ENCODE measurements at regions not wholly inside any gene's neighbourhood (a gene's known extent, or its start where the extent isn't known, plus 50 kb on each side); places are given as distances from the start of the nearest gene placed in this dataset.

DNA sequence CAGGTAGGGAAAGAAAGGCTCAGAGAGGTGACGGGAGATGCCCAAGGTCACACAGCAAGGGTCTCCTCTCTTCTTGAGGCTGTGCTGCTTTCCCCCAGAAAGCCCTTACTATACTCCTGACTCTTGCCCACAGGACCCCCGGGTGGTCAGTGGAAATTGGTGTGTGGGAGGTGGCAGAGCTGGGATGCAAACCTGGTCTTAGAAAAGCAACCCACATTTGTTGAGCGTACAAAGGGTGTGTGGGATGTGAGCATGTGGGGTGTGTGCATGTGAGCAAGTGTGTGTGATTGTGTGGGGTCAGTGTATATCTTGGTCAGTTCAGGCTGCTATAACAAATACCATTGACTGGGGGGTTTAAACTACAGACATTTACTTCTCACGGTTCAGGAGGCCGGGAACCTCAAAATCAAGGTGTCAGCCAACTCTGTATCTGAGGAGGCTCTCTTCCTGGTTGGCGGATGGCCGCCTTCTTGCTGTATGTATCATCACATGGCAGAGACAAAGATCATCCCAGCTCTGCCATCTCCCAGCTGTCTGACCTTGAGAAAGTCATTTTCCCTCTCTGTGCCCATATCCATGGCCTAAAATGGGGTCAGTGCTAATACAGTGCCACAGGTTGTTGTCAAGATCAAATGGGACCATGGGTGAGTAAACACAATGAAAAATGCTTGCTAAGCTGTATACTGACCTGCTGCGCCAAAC lies 268.5 kb downstream of the PTPRU start:
- ATAC-seq (ENCODE audit: low read depth) (no peak), DNase-seq (ENCODE audit: low spot score in 2 of 2) (no peak)
- Mint-ChIP-seq H3K27me3 (peaks cover 21% of the 10 kb centered on the region), H3K36me3 (no peaks in the 10 kb centered on the region), H3K4me1 (no peaks in the 10 kb centered on the region), H3K4me3 (no peak overlapping the region), H3K27ac (no peak overlapping the region), H3K9me3 (no peaks in the 10 kb centered on the region)

- H3K27me3 Mint-ChIP-seq = peaks cover 25% of the 10 kb centered on the region
- no peak overlapping the region for H3K27ac Mint-ChIP-seq
- H3K4me3 Mint-ChIP-seq = no peak overlapping the region
- H3K9me3 Mint-ChIP-seq = no peaks in the 10 kb centered on the region
- ATAC-seq (ENCODE audit: low read depth) = no peak
- no peaks in the 10 kb centered on the region for H3K4me1 Mint-ChIP-seq
- DNase-seq (ENCODE audit: low spot score in 2 of 2) = no peak
- H3K36me3 Mint-ChIP-seq = no peaks in the 10 kb centered on the region
These were observed 267.9 kb downstream of the PTPRU start for GRCh38 chr1:29504196-29504595.

- no peak overlapping the region for H3K27ac Mint-ChIP-seq
- DNase-seq (ENCODE audit: low spot score in 2 of 2) (no peak), ATAC-seq (ENCODE audit: low read depth) (no peak)
- peaks cover 32% of the 10 kb centered on the region for H3K27me3 Mint-ChIP-seq
- H3K4me1 Mint-ChIP-seq = peaks cover 2% of the 10 kb centered on the region
- peaks cover 1% of the 10 kb centered on the region for H3K36me3 Mint-ChIP-seq
- H3K4me3 Mint-ChIP-seq = no peak overlapping the region
- H3K9me3 Mint-ChIP-seq = no peaks in the 10 kb centered on the region
These were observed 266.9 kb downstream of the PTPRU start for GRCh38 chr1:29502911-29503840.

- no peaks in the 10 kb centered on the region for H3K9me3 Mint-ChIP-seq
- H3K27me3 Mint-ChIP-seq = peaks cover 34% of the 10 kb centered on the region
- ATAC-seq (ENCODE audit: low read depth) (no peak), DNase-seq (ENCODE audit: low spot score in 2 of 2) (no peak)
- H3K27ac Mint-ChIP-seq = no peak overlapping the region
- H3K36me3 Mint-ChIP-seq = peaks cover 2% of the 10 kb centered on the region
- no peak overlapping the region for H3K4me3 Mint-ChIP-seq
- H3K4me1 Mint-ChIP-seq = peaks cover 3% of the 10 kb centered on the region
These were observed 266.0 kb downstream of the PTPRU start for GRCh38 chr1:29502225-29502910.

GRCh38 chr1:29501227-29501976 lies 265.1 kb downstream of the PTPRU start:
- Mint-ChIP-seq H3K27ac (no peak overlapping the region), H3K4me3 (no peak overlapping the region), H3K9me3 (no peaks in the 10 kb centered on the region), H3K4me1 (peaks cover 3% of the 10 kb centered on the region), H3K36me3 (peaks cover 2% of the 10 kb centered on the region), H3K27me3 (peaks cover 31% of the 10 kb centered on the region)
- DNase-seq (ENCODE audit: low spot score in 2 of 2) (no peak), ATAC-seq (ENCODE audit: low read depth) (no peak)

DNA sequence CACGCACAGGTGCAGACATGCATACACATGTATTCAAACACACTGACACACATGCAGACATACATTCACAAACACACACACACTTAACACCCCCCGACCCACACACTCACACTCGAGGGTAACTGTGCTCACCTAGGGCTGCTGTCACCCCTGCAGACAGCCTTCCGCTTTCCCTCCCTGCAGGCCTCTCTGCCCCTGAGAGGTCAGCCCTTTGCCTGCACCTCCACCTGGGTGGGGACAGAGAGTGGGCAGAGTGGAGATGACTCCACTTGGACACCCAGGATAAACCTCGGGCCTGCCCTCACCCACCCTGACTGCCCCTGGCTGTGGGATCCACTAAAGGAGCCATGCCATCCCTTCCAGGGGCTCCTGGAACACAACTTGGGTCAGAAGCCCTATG lies 264.3 kb downstream of the PTPRU start:
- Mint-ChIP-seq H3K27ac (no peak overlapping the region), H3K9me3 (no peaks in the 10 kb centered on the region), H3K4me3 (no peak overlapping the region), H3K27me3 (peaks cover 27% of the 10 kb centered on the region), H3K36me3 (peaks cover 2% of the 10 kb centered on the region), H3K4me1 (peaks cover 3% of the 10 kb centered on the region)
- DNase-seq (ENCODE audit: low spot score in 2 of 2) (no peak), ATAC-seq (ENCODE audit: low read depth) (no peak)

- Mint-ChIP-seq H3K4me1 (peaks cover 3% of the 10 kb centered on the region), H3K4me3 (no peak overlapping the region), H3K27ac (no peak overlapping the region), H3K9me3 (peaks cover 1% of the 10 kb centered on the region), H3K36me3 (peaks cover 2% of the 10 kb centered on the region), H3K27me3 (peaks cover 27% of the 10 kb centered on the region)
- DNase-seq (ENCODE audit: low spot score in 2 of 2) (no peak), ATAC-seq (ENCODE audit: low read depth) (no peak)
These were observed 263.7 kb downstream of the PTPRU start for GRCh38 chr1:29500041-29500440.

DNA sequence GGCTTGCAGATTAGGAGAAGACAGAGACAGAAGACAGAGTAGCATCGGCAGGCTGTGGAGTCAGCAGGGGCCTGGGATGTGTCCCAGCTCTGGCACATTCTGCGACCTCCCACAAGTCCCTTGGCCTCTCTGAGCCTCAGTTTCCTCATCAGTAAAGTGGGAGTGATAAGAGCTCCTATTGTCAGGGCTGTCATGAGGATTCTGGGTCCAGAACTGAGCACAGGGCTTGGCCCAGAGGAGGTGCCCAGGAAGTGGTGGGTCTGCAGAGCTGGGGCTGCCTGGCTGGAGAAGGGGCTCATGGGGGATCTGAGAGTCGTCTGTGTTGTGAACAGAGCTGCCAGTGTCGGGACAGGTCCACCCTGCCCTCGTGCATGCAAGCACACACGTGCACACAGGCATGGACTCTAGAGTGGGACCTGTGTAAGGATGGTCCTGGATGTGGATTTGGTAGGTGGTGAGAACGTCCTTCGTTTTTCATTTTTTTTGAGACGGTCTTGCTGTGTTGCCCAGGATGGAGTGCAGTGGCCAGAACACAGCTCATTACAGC lies 262.9 kb downstream of the PTPRU start:
- H3K9me3 Mint-ChIP-seq = peaks cover 4% of the 10 kb centered on the region
- no peak overlapping the region for H3K4me3 Mint-ChIP-seq
- ATAC-seq (ENCODE audit: low read depth) (no peak), DNase-seq (ENCODE audit: low spot score in 2 of 2) (no peak)
- H3K36me3 Mint-ChIP-seq = peaks cover 2% of the 10 kb centered on the region
- H3K27ac Mint-ChIP-seq = no peak overlapping the region
- H3K4me1 Mint-ChIP-seq = peaks cover 3% of the 10 kb centered on the region
- peaks cover 25% of the 10 kb centered on the region for H3K27me3 Mint-ChIP-seq

- peaks cover 2% of the 10 kb centered on the region for H3K36me3 Mint-ChIP-seq
- DNase-seq (ENCODE audit: low spot score in 2 of 2) = no peak
- no peak overlapping the region for H3K27ac Mint-ChIP-seq
- ATAC-seq (ENCODE audit: low read depth) = no peak
- no peak overlapping the region for H3K4me3 Mint-ChIP-seq
- peaks cover 3% of the 10 kb centered on the region for H3K4me1 Mint-ChIP-seq
- H3K27me3 Mint-ChIP-seq = peaks cover 22% of the 10 kb centered on the region
- peaks cover 4% of the 10 kb centered on the region for H3K9me3 Mint-ChIP-seq
These were observed 262.1 kb downstream of the PTPRU start for GRCh38 chr1:29498126-29499103.

DNA sequence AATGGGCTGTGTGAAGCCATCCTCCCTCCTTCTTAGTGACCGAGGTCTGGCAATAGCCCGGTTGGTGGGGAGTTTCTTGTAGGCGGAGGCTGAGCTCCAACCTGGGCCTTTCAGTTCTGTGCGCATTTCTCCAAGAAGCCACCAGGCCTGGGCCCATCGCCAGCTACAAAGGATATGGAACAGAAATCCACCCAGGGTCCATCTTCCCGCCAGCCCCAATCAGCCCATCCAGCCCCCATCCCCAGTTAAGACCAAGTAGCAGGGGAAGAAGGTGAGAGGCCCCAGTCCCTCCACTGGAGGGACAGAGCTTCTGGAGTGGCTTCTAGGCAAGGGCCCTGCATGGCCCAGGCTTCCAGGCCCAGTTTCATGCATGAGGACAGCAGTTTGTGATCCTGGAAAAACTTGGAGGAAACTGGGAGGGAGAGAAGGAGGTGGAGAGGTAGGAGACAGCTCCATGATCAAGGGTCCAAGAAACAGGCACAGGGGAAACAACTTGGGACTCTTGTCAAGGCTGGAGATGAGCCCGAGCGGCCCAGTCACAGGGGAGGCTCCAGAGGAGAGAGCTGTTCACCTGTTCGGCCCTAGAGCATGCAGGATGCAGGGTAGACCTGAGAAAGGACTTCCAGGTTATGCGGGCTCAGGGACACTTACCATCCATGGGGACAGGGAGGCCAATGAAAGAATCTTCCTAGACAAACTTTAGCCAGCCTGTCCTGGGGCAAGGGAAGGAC lies 261.2 kb downstream of the PTPRU start:
- H3K4me3 Mint-ChIP-seq = no peak overlapping the region
- peaks cover 4% of the 10 kb centered on the region for H3K9me3 Mint-ChIP-seq
- peaks cover 3% of the 10 kb centered on the region for H3K4me1 Mint-ChIP-seq
- H3K36me3 Mint-ChIP-seq = peaks cover 2% of the 10 kb centered on the region
- H3K27ac Mint-ChIP-seq = no peak overlapping the region
- no peak for DNase-seq (ENCODE audit: low spot score in 2 of 2)
- peaks cover 19% of the 10 kb centered on the region for H3K27me3 Mint-ChIP-seq
- no peak for ATAC-seq (ENCODE audit: low read depth)

GRCh38 chr1:29496701-29497100 lies 260.4 kb downstream of the PTPRU start:
- no peak for DNase-seq (ENCODE audit: low spot score in 2 of 2)
- peaks cover 4% of the 10 kb centered on the region for H3K9me3 Mint-ChIP-seq
- no peak overlapping the region for H3K4me3 Mint-ChIP-seq
- ATAC-seq (ENCODE audit: low read depth) = no peak
- peaks cover 3% of the 10 kb centered on the region for H3K4me1 Mint-ChIP-seq
- peaks cover 2% of the 10 kb centered on the region for H3K36me3 Mint-ChIP-seq
- H3K27ac Mint-ChIP-seq = no peak overlapping the region
- peaks cover 19% of the 10 kb centered on the region for H3K27me3 Mint-ChIP-seq

Measured in memory B cell (primary cell).